Lower leg skin (tissue), 4 donors: ENCODE measurements at regions not wholly inside any gene's neighbourhood (a gene's known extent, or its start where the extent isn't known, plus 50 kb on each side); places are given as distances from the start of the nearest gene placed in this dataset.

ENCODE experiments used
- DNase-seq, 2 donors: peaks; one replicate each; pipeline ENCODE4 v3.0.0-alpha.2; 2019; ENCODE audit warnings: low spot score in 2 of 2
- H3K4me3 ChIP-seq: fragments of 200-600 bp; sonication (generic); 2 replicates; pipeline ENCODE4 v1.5.1; 2017; ENCODE audit warnings: mild to moderate bottlenecking, low read depth; ENCODE audit not compliant: poor library complexity, severe bottlenecking
- POLR2A ChIP-seq, 2 donors: fragments of 450-650 bp; IDR thresholded peaks; one replicate each; pipeline ENCODE4 v1.6.1; 2016 to 2017; ENCODE audit warnings: antibody characterized with exemption in 2 of 2, mild to moderate bottlenecking in 1 of 2, moderate library complexity in 1 of 2
- WGBS, 2 donors: methylation state at CpG; one replicate each; pipeline ENCODE4 v1.1.5; 2018; 5-methylcytosine and 5-hydroxymethylcytosine counted together
- intact Hi-C: fragments of 100-400 bp; cut with DNase I; formaldehyde crosslinking; loops from one replicate; pipeline ENCODE4 v1.15.0; 2023; ENCODE audit warnings: low total_unique reads
- TF ChIP-seq, protein P1 (sequence below), 3 donors: fragments of 450-650 bp; IDR thresholded peaks; one replicate each; pipeline ENCODE4 v1.5.1; 2016; ENCODE audit warnings: antibody characterized with exemption in 3 of 3, mild to moderate bottlenecking in 3 of 3, moderate library complexity in 2 of 3

DNA sequence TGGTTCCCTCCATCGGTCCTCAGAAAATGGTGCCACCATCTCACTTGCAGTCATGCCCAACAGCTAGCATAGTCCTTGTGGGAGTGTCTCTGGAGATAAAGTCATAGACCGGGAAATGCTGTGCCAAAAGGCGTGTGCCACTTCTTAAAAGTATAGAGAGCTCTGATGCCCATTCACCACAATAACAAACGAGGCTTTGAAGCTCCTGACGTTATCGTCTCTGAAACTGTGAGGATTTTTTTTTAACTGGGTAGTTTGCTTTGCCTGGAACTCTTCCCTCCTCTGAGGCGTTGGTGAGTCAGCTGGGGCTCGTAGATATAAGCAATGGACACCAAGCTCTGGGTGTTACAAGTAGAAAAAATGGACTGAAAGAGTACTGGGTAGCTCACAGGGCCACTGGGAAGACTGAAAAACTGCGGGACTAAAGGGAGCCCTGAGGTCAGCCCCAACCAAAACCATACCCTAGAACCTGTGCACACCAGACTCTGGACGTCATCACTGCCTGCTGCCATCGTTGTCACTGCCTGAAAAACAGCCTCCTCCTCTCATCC is 89.4 kb upstream of the TRIM2 start:
- 54 to 61% methylated on average over 11 of the region's 11 CpGs for WGBS, 2 donors
- intact Hi-C loops, result no loop called here
- TF ChIP-seq, protein P1, sequence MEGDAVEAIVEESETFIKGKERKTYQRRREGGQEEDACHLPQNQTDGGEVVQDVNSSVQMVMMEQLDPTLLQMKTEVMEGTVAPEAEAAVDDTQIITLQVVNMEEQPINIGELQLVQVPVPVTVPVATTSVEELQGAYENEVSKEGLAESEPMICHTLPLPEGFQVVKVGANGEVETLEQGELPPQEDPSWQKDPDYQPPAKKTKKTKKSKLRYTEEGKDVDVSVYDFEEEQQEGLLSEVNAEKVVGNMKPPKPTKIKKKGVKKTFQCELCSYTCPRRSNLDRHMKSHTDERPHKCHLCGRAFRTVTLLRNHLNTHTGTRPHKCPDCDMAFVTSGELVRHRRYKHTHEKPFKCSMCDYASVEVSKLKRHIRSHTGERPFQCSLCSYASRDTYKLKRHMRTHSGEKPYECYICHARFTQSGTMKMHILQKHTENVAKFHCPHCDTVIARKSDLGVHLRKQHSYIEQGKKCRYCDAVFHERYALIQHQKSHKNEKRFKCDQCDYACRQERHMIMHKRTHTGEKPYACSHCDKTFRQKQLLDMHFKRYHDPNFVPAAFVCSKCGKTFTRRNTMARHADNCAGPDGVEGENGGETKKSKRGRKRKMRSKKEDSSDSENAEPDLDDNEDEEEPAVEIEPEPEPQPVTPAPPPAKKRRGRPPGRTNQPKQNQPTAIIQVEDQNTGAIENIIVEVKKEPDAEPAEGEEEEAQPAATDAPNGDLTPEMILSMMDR (IDR thresholded peaks at IDR 0.05), result no peak
- TF ChIP-seq POLR2A (IDR thresholded peaks at IDR 0.05), result no peak
- peak in 1 of 2 donors; percentile 39 for DNase-seq
- no peak overlapping the region for H3K4me3 ChIP-seq

DNA sequence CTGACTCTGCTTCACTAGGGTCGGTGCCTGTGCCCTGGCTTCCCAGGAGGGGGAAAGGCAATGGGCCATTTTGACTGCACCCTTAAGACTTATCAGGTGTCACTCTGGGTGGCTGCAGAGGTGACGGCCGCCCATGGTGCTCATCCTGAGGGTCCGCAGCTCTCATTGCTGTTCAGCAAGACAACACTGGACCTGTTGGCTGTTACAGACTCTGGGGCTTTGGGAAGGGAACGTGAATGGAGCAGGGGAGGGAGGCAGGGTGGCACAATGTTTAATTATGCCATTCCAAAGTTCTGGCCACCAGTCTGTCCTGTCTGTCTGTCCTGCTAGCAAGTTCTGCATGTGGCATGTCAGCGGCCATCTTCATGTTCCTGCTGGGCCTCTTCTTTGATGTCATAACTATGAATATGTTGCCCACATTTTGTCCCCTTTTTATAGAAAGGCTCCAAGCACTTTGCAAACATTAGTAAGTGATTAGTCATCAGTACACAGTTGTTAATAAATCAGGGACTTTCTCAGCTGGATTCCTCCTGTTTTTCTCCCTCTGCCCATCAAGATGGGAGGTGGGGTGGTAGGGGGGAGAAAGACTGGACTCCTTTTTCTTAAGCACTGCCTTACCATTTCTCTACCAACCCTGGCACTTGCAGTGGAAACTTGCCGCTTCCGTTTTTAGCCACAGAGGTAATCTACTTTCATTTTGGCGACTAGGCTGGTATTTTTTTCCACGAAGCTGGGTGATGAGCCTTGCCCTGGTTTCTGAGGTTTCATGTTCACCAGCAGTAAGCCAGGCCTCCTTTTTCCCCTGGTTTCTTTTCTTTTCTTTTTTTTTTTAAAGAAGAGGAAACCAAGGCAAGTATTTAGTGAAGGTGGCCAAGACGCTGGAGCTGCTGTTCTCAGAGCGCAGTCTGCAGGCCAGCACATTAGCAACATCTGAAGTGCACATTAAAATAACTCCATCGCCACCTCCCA is 88.6 kb upstream of the TRIM2 start:
- WGBS, 2 donors, result 40% methylated on average over 13 of the region's 13 CpGs
- TF ChIP-seq POLR2A (IDR thresholded peaks at IDR 0.05), result no peak
- TF ChIP-seq, protein P1 (IDR thresholded peaks at IDR 0.05), result no peak
- intact Hi-C loops, result no loop called here
- no peak overlapping the region for H3K4me3 ChIP-seq
- DNase-seq, result peak in 1 of 2 donors; percentile 74

DNA sequence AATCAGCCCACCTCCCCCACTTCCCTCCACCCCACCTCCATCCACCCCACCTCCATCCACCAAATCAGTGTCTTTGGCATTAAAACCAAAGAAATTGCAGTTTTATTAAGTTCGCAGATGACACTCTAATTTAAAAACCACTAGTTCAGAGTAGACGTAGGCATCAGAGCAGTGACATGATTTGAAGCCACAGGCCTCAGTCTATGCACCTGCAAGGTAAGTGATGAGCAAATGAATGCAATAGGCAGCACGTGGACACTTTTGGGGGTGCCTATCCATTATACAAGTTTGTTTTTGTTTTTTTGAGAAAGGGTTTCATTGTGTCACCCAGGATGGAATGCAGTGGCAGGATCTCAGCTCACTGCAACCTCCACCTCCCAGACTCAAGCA is 88.0 kb upstream of the TRIM2 start:
- no peak overlapping the region for H3K4me3 ChIP-seq
- WGBS, 2 donors, result 50 to 64% methylated on average over 3 of the region's 3 CpGs
- peak in 1 of 2 donors; percentile 21 for DNase-seq
- TF ChIP-seq, protein P1 (IDR thresholded peaks at IDR 0.05), result no peak
- no peak for TF ChIP-seq POLR2A (IDR thresholded peaks at IDR 0.05)
- intact Hi-C loops, result no loop called here

DNA sequence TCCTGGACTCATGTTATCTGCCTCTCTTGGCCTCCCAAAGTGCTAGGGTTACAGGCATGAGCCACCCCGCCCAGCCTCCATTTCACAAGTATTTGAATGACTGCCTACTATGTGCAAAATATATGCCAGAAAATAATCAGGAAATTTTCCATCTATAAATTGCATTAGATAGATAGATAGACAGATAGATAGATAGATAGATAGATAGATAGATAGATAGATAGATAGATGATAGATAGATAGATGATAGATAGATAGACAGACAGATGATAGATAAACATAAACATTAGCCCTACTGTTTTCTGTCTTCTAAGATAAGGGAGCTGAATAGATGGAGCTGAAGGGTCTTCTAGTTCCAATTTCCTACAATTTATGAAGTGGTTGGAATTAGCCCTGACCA is 87.4 kb upstream of the TRIM2 start:
- H3K4me3 ChIP-seq, result no peak overlapping the region
- no peak for TF ChIP-seq POLR2A (IDR thresholded peaks at IDR 0.05)
- TF ChIP-seq, protein P1 (IDR thresholded peaks at IDR 0.05), result no peak
- intact Hi-C loops, result no loop called here
- 89 to 97% methylated on average over 1 of the region's 1 CpG for WGBS, 2 donors
- no peak for DNase-seq

DNA sequence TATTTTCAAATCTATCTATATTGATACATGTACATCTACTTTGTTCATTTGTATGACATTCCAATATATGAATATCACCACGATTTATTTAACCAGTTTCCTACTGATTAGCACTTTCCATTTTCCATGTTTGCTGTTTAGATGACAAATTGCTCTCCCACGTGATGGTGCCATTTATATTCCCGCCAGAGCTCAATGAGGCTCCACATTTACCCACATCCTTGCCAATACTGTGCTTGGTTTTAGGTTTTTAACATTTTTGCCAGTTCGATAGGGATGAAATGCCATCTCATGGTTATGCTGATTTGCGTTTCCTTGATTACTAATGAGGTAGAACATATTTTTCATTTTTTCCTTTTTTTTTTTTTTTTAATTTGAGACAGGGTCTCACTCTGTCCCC is 86.7 kb upstream of the TRIM2 start:
- WGBS, 2 donors, result 89% methylated on average over 5 of the region's 5 CpGs
- TF ChIP-seq POLR2A (IDR thresholded peaks at IDR 0.05), result no peak
- TF ChIP-seq, protein P1 (IDR thresholded peaks at IDR 0.05), result no peak
- DNase-seq, result peak in 1 of 2 donors; percentile 37
- H3K4me3 ChIP-seq, result no peak overlapping the region
- intact Hi-C loops, result no loop called here
